Muscle of arm (tissue), 1 donor: ENCODE measurements at regions not wholly inside any gene's neighbourhood (a gene's known extent, or its start where the extent isn't known, plus 50 kb on each side); places are given as distances from the start of the nearest gene placed in this dataset.
"Not testable (repeated sequence)": the region's sequence is repeated elsewhere in the genome, so short reads cannot be mapped to it uniquely, and the experiment has no call there.

Source experiments
- DNase-seq: peaks from one replicate; pipeline ENCODE4 v3.0.0-alpha.2; 2013

GRCh38 chr10:31187607-31188210 is 131.3 kb upstream of the ZEB1 start:
- no peak for DNase-seq

- DNase-seq, result no peak
Observed at GRCh38 chr10:31188792-31189406, 130.1 kb upstream of the ZEB1 start.

- DNase-seq, result no peak
Observed at GRCh38 chr10:31190488-31190887, 128.5 kb upstream of the ZEB1 start.

GRCh38 chr10:31192475-31192874 is 126.5 kb upstream of the ZEB1 start:
- no peak for DNase-seq

- no peak for DNase-seq
Observed at GRCh38 chr10:31194986-31195385, 124.0 kb upstream of the ZEB1 start.

- no peak for DNase-seq
Observed at GRCh38 chr10:31197886-31198285, 121.1 kb upstream of the ZEB1 start.

GRCh38 chr10:31204090-31204489 is 114.9 kb upstream of the ZEB1 start:
- peak; percentile 39 for DNase-seq

GRCh38 chr10:31207636-31208035 is 111.4 kb upstream of the ZEB1 start:
- no peak for DNase-seq

- DNase-seq, result no peak
Observed at GRCh38 chr10:31209478-31209877, 109.5 kb upstream of the ZEB1 start.

- DNase-seq, result no peak
Observed at GRCh38 chr10:31210190-31210589, 108.8 kb upstream of the ZEB1 start.

- DNase-seq, result no peak
Observed at GRCh38 chr10:31213959-31214358, 105.1 kb upstream of the ZEB1 start.

GRCh38 chr10:31215052-31215451 is 104.0 kb upstream of the ZEB1 start:
- DNase-seq, result no peak

- peak; percentile 85 for DNase-seq
Observed at GRCh38 chr10:31219306-31219705, 99.7 kb upstream of the ZEB1 start.

- DNase-seq, result not testable (repeated sequence)
Observed at GRCh38 chr10:31228780-31229179, 90.2 kb upstream of the ZEB1 start.

- no peak for DNase-seq
Observed at GRCh38 chr10:31239961-31240360, 79.1 kb upstream of the ZEB1 start.

- DNase-seq, result no peak
Observed at GRCh38 chr10:31242902-31243301, 76.1 kb upstream of the ZEB1 start.

- DNase-seq, result not testable (repeated sequence)
Observed at GRCh38 chr10:31251118-31251517, 67.9 kb upstream of the ZEB1 start.

- DNase-seq, result no peak
Observed at GRCh38 chr10:31253237-31253636, 65.8 kb upstream of the ZEB1 start.

GRCh38 chr10:31261511-31262311 is 57.3 kb upstream of the ZEB1 start:
- DNase-seq, result peak; percentile 53

- peak; percentile 86 for DNase-seq
Observed at GRCh38 chr10:31262672-31263071, 56.3 kb upstream of the ZEB1 start.

GRCh38 chr10:31263903-31264302 is 55.1 kb upstream of the ZEB1 start:
- no peak for DNase-seq

- peak; percentile 22 for DNase-seq
Observed at GRCh38 chr10:31268444-31269303, 50.3 kb upstream of the ZEB1 start.
